NOMO-1 treated with DMSO at 0.1 percent for 48 hours (cell line): ENCODE measurements at regions not wholly inside any gene's neighbourhood (a gene's known extent, or its start where the extent isn't known, plus 50 kb on each side); places are given as distances from the start of the nearest gene placed in this dataset.
"Not testable (repeated sequence)": the region's sequence is repeated elsewhere in the genome, so short reads cannot be mapped to it uniquely, and the experiment has no call there.

Source experiments
- DNase-seq: peaks from one replicate; lab custom pipeline; 2025; ENCODE audit not compliant: unreplicated experiment; lab: John Stamatoyannopoulos, UW

DNA sequence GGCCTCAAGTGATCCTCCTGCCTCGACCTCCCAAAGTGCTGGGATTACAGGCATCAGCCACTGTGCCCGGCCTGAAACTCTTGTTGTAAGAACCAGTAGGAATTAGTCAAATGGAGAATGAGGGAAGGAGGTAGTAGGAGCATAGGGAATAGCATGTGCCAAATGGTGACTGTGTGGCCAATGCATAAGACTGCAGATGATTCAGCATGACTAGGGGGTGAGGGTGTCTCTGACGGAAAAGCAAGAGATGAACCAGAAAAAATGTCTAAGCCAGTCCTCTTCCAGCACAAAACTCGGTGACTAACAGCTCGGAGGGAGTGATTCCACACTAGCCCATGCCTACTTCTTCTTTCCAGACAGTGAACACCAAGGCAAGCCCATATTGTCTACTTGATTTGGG, 58.2 kb upstream of the DUSP21 start:
- no peak for DNase-seq

DNA sequence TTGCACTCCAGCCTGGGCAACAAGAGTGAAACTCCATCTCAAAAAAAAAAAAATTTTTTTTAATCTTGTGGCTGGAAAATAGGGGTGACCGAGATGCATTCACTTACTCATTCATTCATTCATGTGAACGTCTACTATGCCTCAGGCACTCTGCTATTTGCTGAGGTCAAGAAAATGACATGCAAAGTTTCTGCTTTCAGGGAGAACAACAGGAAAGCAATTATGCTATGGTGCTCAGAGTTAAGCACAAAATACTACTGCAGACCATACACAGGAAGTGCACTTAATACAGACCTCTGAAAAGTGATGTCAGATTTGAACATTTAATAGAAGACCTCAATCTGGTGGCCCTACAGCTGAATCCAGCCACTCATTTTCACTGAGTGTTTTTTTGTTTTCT, 59.6 kb upstream of the DUSP21 start:
- DNase-seq, result no peak

DNA sequence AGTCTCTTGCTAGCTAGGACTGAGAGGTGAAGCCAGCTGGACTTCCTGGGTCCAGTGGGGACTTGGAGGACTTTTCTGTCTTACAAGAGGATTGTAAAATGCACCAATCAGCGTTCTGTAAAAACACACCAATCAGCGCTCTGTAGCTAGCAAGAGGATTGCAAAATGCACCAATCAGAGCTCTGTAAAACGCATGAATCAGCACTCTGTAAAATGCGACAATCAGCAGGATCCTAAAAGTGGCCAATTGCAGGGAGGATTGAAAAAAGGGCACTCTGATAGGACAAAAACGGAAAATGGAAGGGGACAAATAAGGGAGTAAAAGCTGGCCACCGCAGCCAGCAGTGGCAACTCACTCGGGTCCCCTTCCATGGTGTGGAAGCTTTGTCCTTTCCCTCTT, 65.6 kb upstream of the DUSP21 start:
- no peak for DNase-seq

DNA sequence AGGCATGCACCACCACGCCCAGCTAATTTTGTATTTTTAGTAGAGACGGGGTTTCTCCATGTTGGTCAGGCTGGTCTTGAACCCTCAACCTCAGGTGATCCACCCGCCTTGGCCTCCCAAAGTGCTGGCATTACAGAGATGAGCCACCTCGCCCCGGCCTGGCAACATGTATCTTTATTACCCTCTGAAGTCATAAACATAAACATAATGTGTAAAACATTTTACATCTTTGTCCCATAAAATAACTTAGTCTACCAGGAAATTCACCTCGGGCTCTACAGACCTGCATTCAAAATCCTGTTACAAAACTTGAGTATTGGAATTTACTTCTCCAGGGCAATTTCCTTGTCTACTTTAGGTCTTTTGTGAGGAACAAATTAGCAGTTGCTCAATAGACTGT, 68.1 kb upstream of the DUSP21 start:
- peak; percentile 19 for DNase-seq

DNA sequence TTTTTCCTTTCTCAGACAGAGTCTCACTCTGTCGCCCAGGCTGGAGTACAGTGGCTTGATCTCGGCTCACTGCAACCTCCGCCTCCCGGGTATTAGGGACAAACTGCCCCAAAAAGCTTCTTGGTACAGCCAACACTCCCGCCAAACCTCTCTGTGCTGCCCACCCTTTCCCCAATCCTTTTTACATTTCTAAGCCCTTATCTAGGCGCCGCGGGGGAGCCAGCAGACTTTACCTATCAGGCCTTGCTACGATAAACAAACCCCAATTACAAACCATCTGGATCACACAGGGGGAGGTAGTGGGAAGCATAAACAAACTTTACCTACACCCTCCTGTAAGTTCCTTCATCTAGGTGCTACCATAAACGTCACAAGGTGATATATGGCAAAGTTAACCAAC, 69.8 kb upstream of the DUSP21 start:
- DNase-seq, result not testable (repeated sequence)

DNA sequence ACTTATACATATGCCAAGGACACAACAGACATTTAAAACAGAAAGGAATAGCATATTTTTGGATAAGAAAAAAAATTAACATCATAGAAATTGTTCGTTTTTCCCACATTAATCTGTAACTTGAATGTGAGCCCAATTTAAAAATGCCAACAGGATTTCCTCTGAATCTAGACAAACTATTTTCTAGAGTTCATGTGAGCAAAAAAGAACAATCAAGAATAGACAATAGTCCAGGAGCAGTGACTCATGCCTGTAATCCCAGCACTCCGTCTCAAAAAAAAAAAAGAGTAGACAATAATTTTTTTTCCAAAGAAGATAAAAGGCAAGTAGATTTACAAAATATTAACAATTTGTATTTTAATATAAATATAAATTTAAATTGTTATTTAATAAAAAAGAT, 73.7 kb upstream of the DUSP21 start:
- no peak for DNase-seq

DNA sequence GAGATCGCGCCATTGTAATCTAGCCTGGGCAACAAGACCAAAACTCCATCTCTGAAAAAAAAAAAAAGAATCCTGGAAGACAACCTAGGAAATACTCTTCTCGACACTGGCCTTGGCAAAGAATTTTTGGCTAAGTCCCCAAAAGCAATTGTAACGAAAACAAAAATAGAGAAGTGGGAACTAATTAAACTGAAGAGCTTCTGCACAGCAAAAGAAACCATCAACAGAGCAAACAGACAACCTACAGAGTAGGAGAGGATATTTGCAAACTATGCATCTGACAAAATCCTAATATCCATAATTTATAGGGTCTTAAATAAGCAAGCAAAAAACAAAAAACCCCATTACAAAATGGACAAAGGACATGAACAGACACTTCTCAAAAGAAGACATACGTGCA, 76.5 kb upstream of the DUSP21 start:
- peak; percentile 33 for DNase-seq

DNA sequence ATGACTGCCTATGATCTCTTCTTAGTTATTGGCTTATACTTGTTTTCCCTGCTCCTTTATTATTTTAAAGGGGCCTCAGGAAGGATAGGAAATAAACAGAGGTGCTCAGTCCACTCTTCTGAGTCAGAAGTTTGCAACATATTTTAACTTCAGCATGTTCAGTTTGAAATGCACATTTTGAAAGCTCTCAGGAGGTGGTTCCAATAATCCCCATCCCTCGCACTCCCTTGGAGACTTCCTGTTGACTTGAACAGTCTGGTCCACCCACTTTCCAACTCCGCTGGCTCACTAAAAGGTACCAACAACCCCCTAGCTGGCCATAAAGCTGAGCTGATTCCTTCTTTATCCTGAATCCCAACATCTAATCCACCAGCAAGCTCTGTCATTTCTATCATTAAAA, 78.3 kb upstream of the DUSP21 start:
- DNase-seq, result no peak

DNA sequence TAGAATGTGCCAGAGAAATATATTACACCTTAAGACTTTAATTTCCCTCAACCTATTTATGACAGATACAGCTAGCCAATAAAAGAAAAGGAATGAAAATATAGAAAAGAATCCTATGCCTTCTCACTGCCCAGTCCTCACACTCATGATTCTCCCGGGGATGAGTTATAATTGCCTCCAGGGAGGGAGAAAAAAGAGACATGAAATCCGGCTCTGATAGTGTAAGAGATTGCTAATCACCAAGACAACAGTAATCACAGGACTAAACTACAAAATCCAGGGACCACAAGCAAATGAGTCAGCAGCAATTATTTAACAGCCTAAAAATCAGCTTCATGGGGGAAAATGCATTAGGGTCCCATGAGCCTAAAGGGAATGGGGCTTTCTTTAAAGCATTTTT, 95.9 kb upstream of the DUSP21 start:
- no peak for DNase-seq

DNA sequence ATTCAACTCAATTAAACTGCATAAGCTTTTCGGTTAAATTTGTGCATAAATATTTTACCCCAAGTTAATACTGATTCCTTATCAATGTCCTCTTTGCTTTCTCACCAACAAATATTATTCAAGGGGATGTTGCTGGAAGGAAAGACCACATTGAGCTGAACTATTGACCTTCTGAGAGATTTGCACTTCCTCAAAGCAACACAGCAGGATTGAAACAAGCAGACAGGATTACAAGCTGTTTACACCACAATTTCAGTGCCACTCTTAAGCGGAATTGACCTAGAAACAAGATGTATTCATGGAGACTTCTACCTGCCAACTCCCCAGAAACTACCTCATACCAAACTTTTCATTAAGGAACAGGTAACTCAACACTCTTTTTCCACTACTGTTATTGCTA, 96.5 kb upstream of the DUSP21 start:
- peak; percentile 54 for DNase-seq

DNA sequence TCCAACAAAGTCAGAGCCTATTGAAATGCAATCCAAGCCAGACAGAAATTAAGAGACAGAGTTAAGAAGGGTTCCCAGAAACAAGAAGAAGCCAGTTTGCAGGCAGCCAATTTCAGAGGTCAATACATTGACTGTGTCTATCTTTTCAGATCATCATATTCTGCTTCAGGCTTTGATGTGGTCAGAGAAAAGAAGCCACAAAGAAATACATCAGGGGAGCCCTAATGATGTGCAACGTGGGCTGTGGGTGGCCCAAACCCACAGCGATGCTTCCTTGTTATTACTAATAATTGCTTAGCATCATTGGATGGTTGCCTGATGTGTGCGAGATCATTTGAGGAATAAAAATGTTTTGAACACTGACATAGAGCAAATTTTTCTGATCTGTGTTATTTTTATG, 99.0 kb upstream of the DUSP21 start:
- no peak for DNase-seq

DNA sequence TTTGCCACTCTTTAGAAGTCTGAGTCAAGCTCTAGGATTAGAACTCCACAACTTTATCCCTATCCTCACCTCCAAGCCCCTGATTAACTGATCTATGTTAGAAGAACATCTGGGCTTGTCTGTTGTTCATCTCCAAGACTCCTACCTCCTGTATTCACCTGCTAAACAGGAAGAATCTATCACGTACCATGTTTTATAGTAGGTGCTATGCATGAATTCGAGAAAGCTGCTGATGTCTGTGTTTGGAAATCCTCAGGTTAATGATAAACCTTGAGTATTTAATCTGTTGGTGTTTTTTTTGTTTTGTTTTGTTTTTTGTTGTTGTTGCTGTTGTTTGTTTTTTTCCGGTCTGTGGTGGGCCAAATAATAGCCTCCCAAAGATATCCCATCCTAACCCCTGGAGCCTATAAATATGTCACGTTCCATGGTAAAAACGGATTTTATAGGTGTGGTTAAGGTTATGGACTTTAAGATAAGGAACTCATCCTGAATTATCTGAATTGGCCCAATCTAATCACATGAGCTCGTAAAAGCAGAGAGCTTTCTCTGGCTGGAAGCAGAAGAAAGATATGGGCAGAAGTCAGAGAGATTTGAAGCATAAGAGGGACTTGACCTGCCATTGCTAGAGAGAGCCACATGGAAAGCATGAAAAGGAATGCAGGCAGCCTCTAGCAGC, 101.2 kb upstream of the DUSP21 start:
- no peak for DNase-seq

DNA sequence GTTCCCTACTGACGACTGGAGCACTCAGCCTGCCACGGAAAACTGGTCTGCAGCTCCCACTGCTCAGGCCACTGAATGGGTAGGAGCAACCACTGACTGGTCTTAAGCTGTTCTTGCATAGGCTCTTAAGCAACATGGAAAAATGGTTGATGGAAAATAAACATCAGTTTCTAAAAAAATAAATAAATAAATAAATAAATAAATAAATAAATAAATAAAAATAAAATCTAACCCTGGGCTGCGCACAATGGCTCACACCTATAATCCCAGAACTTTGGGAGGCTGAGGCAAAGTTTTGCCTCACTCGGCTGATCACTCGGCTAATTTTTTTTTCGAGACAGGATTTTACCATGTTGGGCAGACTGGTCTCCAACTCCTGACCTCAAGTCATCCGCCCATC, 102.0 kb upstream of the DUSP21 start:
- not testable (repeated sequence) for DNase-seq

DNA sequence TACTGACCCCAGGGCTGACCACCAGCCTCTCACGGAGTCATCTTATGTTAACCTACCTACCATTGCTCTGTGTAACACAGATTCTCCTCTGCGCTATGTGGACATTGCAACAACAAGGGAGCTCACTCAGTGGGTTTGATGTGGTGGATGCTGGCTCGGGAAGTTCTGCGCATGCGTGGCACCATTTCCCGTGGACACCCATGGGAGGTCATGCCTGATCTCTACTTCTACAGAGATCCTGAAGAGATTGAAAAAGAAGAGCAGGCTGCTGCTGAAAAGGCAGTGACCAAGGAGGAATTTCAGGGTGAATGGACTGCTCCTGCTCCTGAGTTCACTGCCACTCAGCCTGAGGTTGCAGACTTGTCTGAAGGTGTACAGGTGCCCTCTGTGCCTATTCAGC, 102.4 kb upstream of the DUSP21 start:
- not testable (repeated sequence) for DNase-seq

DNA sequence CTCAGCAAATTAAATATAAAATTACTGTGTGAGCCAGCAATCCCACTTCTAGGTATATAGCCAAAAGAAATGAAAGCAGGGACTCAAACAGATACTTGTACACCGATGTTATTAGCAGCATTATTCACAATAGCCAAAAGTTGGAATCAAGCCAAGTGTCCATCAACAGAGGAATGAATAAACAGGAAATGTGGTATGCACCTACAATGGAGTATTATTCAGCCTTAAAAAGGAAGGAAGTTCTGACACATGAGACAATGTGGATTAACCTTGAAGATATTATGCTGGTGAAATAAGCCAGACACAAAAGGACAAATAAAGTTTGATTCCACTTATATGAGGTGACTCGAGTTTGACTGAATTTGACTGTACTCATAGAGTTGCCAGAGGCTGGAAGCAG, 108.3 kb upstream of the DUSP21 start:
- no peak for DNase-seq

DNA sequence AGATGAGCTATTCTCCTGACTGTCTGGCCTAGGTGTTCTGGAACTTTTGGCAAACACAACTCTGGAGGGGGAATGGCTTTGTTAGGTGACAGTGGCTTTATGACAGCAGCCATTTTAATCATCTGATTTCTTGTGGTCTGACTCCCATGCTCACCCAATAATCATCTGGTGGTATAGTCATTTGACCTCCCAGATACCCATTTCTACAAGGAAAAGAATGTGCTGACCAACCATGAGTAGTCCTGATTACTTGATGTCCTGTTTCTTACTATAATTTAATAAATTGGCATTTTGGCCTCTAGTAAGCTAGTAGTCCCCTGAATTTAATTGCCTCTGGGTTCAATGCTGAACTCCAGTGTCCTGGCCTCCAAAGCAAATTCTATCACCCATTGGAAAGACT, 109.9 kb upstream of the DUSP21 start:
- DNase-seq, result no peak

DNA sequence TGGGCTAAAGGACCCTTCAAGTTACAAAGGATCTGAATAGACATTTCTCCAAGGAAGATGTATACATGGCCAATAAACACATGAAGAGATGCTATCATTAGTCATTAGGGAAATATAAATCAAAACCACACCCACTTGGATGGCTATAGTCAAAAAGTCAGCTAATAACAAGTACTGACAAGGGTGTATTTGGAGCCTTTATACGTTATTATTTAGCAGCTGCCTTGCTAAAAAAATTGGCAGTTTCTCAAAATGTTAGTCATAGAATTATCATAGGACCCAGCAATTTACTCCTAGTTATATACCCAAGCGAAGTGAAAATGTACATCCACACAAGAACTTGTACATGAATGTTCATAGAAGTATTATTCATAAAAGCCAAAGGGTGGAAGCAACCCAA, 112.7 kb upstream of the DUSP21 start:
- no peak for DNase-seq

DNA sequence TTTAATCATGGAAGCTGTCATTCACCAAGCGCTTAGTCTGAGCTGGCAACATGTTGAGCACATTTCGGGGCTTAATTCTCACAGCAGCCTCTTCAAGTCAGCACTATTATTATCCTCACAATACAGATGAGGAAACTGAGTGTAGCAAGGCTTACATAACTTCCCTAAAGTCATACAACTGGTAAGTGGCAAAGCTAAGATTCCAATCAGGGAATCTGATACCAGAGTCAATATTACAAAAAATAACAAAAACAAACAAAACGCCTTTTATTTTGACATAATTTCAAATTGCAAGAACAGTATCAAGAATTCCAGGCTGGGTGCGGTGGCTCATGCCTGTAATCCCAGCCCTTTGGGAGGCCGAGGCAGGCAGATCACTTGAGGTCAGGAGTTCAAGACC, 120.4 kb upstream of the DUSP21 start:
- no peak for DNase-seq

DNA sequence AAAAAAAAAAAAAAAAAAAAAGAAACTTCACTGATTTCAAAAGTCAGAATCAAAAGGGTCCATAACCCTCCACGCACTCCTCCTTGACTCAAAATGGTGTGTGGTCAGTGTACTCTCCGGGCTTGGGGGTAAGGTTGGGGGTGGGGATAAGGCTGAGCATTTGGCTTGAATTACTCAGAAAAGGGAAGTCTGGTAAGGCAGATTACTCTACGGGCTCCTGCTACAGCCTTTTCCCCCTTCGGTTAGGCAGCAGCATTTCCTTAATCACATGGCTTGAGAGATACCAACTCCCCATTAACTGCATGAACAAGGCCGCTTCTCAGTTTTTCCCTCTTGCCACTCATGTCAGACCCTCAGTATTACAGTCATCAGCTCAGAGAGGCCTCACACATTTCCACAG, 135.4 kb upstream of the DUSP21 start:
- DNase-seq, result peak; percentile 18

DNA sequence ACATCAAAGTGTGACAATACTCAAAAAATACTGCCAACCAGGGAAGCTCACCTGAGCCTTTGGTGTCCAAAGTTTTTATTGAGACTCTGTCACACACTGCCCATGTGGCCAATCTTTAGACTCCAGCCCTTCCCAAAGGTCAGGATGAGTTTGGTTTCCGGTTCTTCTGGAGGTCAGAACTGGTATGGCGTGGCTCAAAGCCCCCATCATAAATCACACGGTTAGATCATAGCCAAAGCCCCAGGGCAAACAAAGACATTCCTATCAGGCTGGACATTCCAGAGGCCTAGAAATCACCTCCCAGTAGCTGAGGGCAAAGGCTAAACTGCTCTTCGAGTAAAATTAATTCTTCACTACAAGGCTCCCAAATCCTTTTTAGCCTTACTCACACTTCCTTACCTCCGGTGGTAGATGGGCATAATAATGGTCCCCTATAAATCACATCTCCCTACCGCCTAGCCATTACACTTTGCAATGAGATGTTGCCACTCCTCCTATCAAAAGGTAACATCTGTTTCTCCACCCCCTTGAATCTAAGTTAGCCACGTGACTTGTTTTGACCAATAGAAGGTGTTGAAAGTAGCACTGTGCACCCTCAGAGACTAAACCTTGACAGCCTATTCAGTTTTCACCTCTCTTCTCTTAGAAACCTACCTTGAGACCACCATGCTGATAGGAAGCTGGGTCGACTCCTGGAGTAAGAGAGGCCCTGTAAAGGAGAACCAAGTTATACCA, 137.8 kb upstream of the DUSP21 start:
- no peak for DNase-seq

DNA sequence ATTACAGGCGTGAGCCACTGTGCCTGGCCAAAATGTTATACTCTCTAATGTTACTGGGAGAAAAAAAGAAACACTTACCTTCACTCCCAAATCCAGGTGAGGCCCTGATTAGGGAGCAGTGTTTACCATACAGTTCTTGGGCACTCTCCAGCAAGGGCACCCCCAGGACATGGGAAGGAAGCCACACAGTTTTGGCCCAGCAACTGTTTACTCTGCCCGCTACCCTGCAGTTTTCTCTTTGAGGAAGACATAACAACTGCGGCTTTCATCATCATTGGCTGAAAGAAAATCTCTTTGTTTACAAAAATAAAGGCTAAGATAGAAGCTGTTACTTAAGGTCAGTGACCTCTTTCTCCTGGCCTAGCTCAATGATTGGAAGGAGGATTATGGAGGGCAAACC, 145.5 kb upstream of the DUSP21 start:
- no peak for DNase-seq

DNA sequence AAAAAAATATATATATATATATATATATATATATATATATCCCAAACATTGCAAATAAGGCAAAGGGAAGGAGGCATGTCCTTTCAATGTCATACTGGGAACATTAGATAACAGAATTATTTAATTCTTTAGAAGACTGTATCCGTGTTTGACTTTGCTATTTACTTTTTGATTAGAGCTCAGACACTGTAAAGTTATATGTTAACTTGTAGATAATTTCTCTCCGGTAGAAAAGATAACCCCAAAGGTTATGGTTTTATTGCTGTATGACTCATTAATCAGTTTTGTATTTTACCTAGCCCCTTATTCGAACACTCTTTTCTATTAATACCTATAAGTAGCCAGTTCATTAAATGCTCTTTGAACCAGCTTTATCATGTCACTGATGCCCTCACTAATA, 150.6 kb upstream of the DUSP21 start:
- DNase-seq, result no peak

DNA sequence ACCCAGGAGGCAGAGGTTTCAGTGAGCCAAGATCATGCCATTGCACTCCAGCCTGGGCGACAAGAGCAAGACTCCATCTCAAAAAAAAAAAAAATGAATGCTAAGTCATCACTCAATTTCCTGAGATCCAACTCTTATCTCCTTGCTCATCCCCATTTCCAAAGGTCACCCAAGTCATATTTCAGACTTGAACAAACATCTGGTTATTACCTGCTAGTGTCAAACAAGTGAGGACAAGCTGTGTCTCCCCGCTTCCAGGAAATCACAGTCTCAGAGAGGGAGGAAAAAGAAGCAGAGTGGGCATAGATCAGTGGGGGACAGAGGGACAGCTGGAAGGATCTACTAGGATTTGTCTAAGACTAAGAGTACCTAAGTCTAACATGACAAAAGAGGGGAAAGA, 147.5 kb upstream of the FUNDC1 start:
- no peak for DNase-seq
